Testis (tissue), 2 donors: ENCODE measurements at regions not wholly inside any gene's neighbourhood (a gene's known extent, or its start where the extent isn't known, plus 50 kb on each side); places are given as distances from the start of the nearest gene placed in this dataset.

Experiments
- CTCF ChIP-seq, 3 experiments: fragments of 450-650 bp in 2 of 3; fragments of 200-600 bp in 1 of 3; sonication (generic) in 1 of 3; IDR thresholded peaks; one replicate each; pipeline ENCODE4 v1.5.1; 2016 to 2019; ENCODE audit warnings: antibody characterized with exemption in 3 of 3, mild to moderate bottlenecking in 2 of 3, moderate library complexity in 1 of 3
- POLR2A ChIP-seq: fragments of 450-650 bp; IDR thresholded peaks from one replicate; pipeline ENCODE4 v1.6.1; 2017; ENCODE audit warnings: antibody characterized with exemption, mild to moderate bottlenecking, moderate library complexity

- TF ChIP-seq POLR2A (no peak), CTCF (IDR thresholded peaks at IDR 0.05) (no peak)
Measured at GRCh38 chrX:113947548-113947947, 636.3 kb upstream of the HTR2C start.
